Breast epithelium (tissue), 3 donors: ENCODE measurements at regions not wholly inside any gene's neighbourhood (a gene's known extent, or its start where the extent isn't known, plus 50 kb on each side); places are given as distances from the start of the nearest gene placed in this dataset.

ENCODE experiments used
- POLR2A ChIP-seq: fragments of 450-650 bp; IDR thresholded peaks from one replicate; pipeline ENCODE4 v1.6.1; 2016; ENCODE audit warnings: antibody characterized with exemption, mild to moderate bottlenecking, moderate library complexity
- TF ChIP-seq, protein P1 (sequence below), 3 donors: fragments of 450-650 bp; IDR thresholded peaks; one replicate each; pipeline ENCODE4 v1.5.1; 2016 to 2017; ENCODE audit warnings: antibody characterized with exemption in 3 of 3, mild to moderate bottlenecking in 3 of 3, moderate library complexity in 3 of 3

DNA sequence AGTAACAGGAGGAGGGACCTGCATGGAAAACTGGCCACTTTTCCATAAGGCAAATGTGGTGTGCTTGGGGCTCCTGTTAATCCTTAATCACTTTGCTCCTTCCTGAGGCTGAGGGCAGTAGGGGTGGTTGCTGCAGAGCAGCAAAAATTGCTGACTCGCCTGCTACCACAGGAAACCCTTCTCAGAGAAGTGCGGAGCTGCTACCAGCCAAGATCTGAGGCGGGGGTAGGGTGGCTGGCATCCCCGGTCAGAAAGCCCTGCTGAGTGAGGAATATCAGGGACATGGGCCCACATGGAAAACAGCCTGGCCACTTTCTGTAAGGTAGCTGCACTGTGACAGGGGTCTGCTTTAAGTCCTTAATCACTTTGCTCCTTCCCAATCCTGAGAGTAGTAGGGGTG is 192.4 kb upstream of the GHR start:
- TF ChIP-seq, protein P1, sequence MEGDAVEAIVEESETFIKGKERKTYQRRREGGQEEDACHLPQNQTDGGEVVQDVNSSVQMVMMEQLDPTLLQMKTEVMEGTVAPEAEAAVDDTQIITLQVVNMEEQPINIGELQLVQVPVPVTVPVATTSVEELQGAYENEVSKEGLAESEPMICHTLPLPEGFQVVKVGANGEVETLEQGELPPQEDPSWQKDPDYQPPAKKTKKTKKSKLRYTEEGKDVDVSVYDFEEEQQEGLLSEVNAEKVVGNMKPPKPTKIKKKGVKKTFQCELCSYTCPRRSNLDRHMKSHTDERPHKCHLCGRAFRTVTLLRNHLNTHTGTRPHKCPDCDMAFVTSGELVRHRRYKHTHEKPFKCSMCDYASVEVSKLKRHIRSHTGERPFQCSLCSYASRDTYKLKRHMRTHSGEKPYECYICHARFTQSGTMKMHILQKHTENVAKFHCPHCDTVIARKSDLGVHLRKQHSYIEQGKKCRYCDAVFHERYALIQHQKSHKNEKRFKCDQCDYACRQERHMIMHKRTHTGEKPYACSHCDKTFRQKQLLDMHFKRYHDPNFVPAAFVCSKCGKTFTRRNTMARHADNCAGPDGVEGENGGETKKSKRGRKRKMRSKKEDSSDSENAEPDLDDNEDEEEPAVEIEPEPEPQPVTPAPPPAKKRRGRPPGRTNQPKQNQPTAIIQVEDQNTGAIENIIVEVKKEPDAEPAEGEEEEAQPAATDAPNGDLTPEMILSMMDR (IDR thresholded peaks at IDR 0.05): no peak
- TF ChIP-seq POLR2A: no peak
